ENCODE measurements at regions not wholly inside any gene's neighbourhood (a gene's known extent, or its start where the extent isn't known, plus 50 kb on each side); places are given as distances from the start of the nearest gene placed in this dataset.

DNA sequence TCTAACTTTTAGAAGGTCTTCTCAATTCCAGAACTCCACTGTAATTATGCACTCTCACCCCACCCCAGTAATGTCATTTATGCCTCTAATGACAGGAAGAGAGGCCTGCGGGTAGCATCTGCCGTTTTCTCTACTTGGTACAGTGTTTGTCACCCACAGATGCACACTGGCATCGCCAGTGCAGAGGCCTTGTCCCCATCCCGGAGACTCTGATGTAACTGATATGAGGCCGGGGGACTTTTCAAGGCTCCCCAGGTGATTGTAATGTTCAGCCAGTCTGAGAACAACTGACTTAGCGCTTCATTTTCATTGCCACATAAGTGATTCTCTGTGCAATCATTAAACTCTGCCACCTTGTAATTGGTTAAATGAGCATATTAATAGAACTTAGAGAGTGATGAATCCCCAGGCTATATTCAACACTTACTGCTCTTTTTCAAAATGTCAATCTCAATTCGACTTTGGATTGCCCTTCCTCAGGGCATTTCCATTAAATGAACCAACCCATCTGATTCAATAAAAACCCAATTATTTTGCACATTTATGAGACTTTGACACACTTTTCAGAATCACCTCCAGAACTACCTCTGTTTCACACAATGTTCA is 113.2 kb downstream of the HERPUD2 start:
- DNase-seq (ENCODE audit: low spot score): no peak

DNA sequence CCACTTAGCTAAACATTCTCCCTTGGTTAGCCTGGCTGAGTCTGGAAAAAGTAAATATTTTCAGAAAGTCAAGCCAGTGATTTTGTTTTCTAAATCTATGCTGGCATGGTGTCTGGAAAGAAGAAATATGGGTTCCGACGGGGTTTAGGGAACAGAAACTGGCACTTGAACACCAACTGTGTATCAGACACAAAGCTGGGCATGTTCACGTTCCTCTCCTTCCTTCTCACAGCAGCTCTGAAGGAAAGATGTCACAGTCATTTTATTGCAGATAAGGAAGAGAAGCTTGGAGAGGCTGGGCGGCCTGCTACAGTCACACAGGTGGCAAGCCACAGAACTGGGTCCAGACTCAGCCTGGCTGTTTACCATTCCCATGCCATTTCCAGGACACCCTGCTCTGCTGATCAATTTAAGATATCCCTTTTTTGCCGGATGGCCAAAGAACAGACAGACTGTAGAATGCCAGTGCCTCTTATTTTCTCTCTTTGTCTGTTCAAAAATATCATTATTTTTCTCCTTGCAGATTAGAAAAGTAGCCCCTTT is 118.8 kb downstream of the HERPUD2 start:
- no peak for DNase-seq (ENCODE audit: low spot score)

DNA sequence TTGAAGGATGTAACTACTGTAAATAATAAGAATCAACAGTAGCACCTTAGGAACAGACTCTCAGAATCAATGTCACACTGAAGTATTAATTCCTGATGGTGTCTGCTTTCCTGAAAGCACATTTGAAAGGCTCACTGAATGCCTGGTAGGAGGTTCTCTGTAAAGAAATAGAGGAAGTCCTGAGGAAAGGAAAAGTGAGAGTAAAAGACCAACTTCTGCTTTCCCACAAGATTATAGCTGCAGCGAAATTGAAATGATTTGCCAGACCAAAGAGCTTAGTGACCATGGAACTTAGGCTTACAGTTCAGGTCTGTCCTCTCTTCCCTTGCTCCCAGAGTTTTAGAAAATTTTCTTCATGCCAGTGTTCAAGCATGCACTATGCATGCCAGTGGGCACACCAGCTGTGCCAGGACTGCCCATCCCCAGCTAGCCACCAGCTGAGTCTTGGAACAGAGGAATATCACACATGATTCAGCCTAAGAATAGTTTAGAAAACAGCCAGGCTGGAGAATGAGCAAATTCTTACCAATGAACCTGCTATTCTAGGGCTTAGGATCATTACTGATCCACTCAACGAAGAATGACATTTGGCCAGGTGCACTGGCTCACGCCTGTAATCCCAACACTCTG is 123.2 kb downstream of the HERPUD2 start:
- DNase-seq (ENCODE audit: low spot score): no peak

DNA sequence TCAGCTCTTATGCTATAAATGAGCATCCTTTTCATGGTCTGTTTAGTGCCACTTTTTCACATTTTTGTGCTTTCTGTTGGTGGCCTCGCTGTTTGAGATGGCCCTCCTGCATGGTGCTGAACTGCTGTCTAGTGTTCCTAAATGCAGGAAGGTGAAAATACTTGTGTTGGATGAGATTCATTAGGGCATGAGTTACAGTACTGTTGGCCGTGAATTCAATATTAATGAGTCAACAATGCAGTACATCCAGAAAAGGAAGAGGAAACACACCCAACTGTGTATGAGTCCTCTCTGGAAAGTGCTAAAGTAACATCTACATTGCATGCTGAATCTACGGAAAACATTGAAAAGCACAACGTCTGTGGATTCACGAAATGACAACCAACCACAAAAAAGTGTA is 124.0 kb downstream of the HERPUD2 start:
- no peak for DNase-seq (ENCODE audit: low spot score)

DNA sequence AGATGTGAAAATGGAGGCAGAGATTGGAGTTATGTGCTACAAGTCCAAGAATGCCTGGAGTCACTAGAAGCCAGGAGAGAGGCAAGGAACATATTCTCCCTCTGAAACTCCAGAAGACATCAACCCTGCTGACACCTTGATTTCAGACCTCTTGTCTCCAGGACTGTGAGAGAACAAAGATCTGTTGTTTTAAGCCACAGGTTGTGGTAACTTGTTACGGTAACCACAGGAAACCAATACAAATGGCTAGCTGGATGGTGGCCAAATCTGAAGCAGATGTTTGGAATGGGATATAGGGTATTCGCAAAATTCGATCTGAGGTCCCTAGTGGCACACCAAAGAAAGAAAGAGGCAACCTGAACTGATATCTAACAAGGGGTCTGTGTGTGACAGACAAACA is 129.0 kb downstream of the HERPUD2 start:
- no peak for DNase-seq (ENCODE audit: low spot score)

DNA sequence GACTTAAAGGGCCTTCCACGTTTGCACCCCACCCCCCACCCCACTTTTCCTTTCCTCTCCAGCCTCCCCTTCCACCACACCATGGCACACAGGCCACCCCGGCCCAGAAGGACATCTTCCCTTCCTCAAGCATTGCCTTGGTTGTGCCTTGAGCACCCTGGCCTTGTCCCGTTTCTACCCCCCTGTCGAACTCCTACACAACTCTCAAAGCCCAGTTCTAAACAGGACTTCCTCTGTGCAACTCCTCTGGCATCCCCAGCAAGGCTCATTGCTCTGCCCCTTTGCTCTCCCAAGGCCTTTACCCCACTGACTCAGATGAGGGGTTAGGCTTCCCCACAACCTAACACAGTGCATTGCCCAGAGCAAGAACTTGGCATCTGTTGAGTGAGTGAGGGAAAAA is 136.1 kb downstream of the HERPUD2 start:
- no peak for DNase-seq (ENCODE audit: low spot score)

DNA sequence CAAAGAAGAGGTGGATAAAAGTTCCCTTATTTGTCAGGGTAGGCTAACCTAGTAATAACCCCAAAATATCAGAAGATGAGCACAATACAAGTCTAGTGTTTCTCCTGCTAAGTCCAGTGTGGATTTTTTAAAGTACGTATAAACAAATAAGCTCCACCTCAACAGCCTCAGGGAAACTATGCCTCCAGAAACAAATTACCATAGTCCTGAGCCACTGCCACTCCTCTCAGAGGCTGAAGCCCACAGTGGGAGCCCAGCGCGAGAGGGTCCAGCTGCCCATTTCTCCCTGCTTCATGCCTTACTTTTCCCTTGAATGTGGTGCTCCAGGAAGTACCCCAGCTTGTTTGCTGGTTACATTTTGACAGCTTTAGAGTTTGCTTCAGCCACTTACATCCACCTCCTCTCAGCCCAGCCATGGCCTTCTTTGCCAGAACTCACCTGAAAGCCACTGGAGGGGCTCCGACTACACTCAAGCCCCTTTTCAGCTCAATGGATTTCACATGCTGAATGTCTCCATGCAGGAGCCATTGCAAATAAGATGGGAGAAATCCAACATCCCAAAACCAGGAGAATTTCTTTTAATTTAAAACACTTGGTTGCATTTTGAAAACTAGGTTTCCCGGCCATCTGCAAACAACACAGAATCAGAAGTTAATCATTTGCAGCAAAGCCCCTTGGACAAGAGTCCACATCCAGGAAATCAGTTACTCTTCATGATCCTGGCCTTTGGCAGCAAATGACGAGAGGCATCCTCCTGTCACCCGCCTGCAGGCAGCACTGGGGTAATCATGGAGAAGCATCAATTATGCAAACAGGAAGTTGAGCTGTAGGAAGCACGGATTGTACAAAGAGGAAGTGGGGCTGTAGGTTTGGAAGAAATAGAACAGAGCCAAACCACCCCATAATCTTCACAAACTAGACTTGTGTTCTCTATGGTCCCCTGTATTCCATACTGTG is 138.1 kb downstream of the HERPUD2 start:
- no peak for DNase-seq (ENCODE audit: low spot score)

DNA sequence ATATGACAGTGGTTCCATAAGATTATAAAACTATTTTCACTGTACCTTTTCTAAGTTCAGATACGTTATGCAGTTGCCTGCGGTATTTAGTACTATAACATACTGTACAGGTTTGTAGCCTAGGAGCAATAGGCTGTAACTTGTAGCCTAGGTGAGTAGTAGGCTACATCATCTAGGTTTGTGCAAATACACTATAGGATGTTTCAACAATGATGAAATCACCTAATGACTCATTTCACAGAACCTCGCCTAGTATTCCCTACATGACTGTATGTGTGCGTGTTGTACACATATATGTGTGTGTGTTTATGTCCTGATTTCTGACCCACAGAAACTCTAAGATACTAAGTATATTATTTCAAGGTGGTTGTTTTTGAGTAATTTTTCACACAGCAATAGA is 139.0 kb downstream of the HERPUD2 start:
- DNase-seq (ENCODE audit: low spot score): no peak

DNA sequence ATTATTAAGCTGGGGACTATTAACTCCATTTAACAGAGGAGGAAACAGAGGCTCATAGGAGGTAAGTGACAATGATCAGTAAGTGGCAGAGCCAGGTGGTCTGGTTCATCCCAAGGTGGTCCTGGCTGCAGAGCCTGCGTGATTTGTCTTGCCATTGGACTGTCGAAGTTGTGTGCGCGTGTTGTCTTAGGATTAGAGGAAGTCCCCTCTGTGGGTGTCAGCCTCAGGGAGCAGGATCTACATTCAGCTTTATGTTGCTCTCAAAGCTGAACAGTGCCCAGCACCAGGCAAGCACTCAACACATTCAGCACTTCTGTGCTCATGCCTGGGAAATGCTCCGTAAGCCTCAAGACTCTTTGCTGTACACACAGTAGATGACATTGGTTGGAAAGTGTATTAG is 139.5 kb downstream of the HERPUD2 start:
- DNase-seq (ENCODE audit: low spot score): no peak

DNA sequence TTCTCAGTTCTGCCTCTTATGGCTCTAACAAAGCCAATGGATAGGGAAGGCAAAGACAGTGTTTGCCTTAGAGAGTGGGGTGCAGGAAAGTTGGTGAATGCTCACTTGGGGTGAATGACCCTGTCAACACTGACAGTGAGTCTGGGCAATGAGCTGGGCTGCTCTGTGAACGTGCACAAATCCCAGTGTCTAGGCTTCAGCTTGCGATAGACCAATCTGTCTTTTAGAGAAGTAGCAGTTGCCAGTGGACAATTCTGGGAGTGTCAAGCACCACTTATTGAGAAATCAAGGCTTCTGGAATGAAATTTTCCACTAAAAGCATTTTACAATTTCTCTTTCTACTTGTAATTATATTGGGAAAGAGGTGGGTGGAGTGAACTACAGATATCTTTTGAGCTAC is 141.4 kb downstream of the HERPUD2 start:
- no peak for DNase-seq (ENCODE audit: low spot score)

DNA sequence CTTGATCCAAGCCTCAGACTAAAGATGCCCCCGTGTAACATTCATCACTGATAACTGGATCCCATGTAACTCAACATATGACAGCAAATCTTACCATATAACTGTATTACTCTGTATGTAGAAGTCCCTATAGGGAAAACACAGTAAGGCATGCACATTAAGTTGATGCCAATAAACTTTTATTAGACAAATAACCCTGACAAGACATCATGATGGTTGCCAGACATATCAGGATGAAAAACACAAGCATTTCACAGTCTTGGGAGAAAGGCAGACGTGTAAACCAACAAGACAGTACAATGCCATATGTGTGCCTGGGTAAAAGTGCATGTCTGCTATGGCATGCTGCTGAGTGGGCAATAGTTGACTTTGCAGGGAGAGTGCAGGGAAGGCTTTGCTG is 142.2 kb downstream of the HERPUD2 start:
- DNase-seq (ENCODE audit: low spot score): no peak

DNA sequence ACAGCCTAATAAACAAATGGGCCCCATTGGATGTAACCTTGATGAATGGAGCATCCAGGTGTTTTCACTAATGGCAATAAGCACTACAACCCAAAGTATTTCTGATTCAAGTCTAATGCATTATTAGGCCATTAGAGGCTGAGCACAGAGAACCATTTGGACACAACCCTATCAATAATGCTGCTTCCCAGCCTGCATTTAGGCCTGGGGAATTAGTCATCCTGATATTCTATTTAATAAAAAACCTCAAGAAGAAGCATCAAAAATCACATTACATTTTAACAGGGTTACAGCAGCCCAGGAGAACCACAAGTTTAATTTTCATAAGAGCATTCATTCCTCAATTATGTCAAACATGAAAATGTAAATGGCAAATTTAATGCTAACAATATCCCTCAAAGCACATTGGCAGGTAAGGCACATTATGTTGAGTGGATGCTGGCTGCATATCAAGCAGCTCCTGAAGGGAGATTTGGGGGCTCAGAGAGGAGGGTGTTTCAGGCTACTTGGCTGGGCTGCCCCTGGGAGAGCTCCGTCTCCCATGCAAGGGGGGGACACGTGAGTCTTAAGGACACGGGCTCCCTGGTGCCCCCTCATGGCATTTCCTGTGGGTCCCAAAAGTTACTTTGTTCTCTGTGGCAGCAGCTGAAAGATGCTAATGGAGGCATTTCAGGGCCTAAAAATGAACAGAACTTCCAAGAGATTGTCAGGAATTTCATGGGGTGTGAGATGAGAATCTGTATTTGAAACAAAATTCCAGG is 143.4 kb downstream of the HERPUD2 start:
- DNase-seq (ENCODE audit: low spot score): no peak

DNA sequence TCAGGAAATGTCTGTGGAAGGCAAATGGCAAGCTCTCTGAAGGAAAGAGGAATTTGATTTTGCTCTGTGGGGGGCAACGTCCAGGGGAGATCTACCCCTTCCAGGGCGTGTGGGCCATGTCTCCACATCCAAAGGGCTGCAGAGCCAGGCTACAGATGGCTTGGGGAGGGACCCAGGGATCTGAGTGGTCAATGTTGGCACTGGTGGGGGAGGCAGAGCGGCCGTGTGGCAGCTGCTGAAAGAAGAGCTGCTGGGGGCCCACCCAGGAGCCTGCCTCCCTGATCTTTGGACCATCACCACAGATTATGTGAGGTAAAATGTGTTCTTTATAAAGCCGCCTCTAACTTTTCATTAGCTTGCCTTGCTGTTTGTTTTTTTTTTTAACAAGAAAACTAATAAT is 144.1 kb downstream of the HERPUD2 start:
- DNase-seq (ENCODE audit: low spot score): no peak

DNA sequence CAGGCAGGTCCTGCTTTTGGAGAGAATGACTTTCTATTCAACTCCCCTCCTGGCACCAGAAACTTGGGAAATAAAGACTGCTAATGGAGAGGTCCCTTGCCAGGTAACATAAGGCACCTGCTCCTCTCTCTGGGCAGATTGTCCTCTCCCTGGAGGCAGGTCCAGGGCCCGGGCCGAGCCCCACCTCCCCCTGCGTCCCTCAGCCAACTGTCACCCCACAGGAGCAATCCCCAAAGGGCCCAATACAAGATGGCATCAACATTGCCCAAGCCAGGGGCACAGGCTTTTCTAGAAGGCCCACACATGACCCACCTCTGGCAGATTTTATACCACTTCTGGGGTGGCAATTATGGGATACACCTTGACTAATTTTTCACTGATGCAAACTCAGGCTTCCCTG is 145.2 kb downstream of the HERPUD2 start:
- no peak for DNase-seq (ENCODE audit: low spot score)

DNA sequence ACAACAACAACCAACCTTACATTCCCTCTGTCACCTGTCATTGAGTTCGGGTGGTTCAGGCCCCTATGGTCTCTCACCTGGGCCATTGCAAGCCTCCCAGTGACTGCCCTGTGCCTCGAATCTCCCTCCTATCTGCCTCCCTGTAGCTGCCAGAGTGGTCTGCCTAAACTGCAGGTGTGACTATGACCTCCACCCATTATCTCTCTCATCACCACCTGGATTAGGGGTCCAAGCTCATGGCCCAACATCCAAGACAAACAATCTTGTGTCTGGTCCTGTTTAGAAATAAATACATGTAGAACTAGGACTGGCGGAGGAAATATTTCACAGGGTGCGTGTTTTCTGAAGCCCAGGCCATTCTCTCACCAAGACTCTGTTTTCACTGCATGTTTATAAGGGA is 146.6 kb downstream of the HERPUD2 start:
- no peak for DNase-seq (ENCODE audit: low spot score)

DNA sequence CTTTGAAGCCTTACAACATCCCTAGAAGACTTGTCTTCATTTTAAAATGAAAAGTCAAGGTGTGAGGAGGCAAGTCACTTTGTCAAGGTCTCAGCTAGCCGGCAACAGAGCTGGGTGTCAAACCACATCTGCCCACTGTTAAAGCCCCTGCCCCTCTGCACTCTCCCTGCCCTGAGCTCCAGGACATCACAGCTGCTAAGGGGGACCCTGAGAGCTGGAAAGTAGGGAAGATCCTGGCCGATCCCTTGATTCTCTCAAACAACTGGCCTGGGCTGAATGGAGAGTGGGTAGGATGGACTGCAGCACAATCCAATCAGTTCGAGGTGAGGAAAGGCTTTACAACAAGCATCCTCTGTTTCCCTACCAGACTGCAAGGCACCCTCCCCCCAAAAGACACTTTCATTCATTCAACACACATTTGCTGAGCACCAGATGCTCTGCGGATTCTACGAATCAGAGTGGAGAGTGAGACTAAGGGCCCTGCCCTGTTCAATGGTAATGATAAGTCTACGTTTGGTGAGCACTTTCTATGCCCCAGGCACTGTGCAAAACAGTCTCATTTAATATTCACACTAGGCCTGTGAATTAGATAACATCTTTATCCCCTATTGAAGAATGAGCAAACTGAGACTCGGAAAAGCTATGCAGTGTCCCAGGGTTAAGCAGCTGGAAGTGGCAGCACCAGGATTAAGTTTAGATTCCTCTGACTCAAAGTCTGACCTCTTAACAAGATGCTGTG is 148.1 kb downstream of the HERPUD2 start:
- DNase-seq (ENCODE audit: low spot score): no peak

DNA sequence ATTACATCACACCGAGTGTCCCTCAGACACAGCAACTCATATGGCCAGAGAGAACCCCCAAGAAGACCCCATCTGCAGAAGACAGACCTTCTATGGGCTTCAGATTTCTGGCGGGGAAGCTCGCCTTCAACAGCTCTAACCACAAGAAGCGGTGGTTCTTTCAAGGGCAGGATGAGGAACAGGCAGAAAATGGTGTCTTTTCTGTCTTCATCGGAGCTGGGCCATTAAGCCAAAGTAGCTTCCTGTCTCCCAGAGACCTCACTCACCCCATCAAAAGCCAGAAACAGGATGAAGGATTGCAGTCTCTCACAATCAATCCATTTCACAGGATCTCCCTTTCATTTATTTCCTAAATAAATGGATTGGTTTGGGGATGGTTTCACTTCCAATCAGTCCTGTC is 149.1 kb downstream of the HERPUD2 start:
- DNase-seq (ENCODE audit: low spot score): no peak

DNA sequence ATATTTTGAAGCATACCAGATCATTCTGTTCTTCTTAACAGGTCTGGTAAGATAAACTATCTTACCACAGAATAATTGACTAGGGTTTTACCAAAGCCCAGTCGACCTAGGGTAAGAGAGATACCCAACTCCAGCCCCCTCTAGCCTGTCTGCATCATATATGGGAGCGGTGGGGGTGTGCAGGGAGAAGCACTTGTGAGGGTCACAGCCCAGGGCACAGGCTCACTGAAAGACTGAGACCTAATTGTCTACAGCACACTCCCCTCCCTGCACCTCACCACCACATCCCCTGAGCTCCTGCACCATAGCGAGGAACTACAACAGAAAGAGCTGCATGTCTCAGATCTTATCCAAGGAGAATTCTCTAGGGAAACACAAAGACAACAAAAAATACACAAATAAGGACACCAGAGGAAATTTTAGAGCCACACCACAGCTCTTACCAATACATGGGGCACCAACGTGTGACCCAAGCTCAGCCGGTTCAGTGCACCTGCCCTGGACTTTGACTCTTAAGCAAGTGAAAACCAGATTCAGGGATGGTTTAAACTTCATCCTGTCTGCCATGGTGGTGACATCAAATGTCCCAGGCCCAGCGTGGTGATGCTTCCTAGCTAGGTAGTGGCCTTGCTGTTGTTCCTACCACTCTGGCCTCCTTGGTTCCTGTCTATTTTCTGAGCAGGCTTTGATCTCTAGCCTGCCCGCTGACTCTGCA is 150.8 kb downstream of the HERPUD2 start:
- no peak for DNase-seq (ENCODE audit: low spot score)

DNA sequence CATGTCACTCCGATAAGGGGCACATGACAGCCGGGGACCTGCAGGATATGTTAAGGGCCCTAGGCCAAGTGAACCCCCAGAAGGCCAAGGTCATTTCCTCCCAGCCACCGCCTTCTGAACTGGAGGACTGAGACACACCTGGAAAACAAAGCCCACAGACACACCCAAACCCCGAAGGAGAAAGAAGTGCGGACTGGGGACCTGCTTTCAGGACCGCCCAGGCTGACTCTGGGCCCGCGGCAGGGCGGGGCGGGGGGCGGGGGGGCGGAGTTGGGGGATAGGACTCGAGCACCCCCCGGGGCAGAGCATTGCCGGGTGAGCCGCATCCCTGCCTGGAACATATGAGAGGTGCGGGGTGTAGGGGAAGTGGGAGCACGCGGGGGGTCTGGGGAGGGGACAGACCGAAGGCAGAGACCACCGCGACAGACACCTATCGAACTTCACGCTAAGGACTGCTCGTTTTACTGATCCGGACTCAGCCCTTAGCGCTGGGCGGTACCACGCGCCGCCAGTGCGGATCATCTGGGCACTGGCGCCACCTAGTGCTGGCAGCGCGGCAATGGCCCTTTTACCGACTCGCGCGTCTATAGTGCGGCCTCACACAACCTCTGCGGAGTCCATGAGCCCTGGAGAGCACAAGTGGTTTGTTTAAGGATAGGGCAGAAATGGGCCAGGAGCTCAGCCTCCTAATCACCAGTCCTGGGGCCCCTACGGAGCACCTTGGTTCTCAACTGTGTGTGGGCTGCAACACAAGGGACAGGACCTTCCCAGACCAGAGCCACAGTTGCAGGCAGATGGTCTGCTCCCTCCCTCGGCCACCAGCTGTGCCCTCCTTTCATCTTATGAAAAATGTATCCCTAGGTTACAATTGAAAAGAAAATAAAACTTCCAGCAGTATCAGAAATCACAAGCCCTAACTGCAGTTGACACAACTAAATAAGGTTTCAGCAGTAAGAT is 157.6 kb downstream of the HERPUD2 start:
- DNase-seq (ENCODE audit: low spot score): peak; percentile 71

DNA sequence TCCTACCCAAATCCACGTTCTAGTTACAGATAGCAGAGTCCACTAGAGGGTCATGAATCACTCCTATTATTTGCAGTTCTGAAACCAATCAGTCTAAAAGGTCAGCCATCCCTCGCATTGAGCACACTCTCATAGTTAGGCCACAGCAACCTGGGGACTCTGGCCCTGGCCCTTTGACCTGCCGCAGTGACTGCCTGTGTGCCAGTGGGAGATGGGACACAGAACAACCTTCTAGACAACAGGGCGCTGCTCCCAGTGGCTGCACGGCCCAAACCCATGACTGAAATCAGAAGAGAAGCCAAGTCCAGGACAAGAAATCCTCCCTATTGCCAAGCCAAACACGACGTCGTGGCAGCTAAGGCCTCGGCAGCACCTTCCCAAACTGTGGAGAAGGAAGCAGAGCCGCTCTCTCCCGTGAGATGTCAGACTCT is 158.5 kb downstream of the HERPUD2 start:
- DNase-seq (ENCODE audit: low spot score): no peak

Data from cerebellar cortex (tissue), 1 donor.